ENCODE measurements at regions not wholly inside any gene's neighbourhood (a gene's known extent, or its start where the extent isn't known, plus 50 kb on each side); places are given as distances from the start of the nearest gene placed in this dataset.
"Not testable (repeated sequence)": the region's sequence is repeated elsewhere in the genome, so short reads cannot be mapped to it uniquely, and the experiment has no call there.

DNA sequence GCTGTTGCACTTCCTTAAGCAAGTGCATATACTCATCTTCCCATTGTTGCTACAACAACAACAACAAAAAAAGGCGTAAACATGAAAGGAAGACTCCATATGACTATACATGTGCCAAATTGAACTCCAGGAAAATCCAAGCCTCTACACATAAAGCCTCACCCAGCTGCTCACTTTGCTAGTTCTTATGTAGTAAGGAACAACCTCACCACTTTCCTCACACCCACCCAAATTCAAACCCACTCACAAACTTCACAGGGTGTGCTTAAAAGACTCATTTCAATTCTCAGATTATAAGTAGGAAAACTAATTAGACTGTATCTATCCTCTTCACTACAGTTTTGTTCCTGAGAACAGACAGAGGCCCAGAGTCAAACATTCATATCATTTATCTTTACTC, 671.1 kb upstream of the INTU start:
- no peak for DNase-seq

DNA sequence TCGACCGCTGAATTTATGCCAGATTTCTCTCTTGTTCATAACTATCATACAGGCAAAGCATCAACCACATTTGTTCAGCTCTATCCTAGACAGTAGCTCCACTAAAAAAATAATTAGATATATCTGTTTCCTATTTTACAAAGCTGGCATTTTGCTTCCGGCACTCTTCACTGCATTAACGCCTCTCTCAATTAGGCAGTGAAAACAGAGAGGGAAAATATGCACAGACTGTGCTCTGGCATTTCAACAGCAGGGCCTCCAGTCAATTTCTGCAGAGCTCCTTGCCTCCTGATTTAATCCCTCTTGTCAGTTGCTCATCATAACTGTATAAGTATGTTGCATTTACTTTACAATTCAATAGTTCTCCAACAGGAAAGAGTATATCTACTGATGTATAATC, 666.9 kb upstream of the INTU start:
- DNase-seq = no peak

DNA sequence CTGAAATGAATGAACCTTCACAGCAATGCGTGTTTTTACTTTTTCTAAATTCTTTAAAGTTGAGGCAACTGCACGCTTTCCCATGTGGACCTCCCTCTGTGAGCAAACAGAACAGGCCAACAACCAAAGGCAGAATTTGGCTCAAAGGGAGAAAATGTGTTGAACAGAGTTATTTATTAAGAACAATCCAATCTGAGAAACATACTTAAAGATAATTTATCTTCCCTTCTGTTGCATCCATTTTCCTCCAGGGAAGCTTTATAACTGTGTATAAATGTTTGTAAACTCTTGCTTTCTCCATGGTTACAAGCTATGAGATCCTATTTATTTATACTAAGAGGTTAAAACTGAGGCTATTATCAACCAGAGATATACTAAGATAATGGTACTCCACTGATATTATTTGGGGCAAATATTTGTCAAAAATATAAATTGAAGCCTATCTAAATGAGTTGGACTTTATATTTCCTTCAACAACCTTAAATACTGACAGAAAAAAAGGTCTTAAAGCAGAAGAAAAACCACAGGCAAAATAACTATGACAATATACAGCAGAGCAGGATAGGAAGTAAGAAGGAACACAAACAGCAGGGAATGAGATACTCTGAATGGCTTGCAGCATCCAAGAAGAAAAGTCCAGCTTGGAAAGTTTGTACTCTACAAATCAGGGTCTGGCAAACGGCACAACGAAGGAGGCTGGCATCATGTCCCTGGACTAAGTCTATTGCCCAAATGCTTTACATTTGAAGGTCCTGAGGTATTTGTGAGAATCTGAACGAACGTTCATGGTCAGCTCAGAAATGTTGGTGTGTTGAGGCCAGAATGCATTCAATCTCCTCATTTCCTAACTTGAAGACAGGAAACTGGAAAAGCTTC, 663.2 kb upstream of the INTU start:
- no peak for DNase-seq

DNA sequence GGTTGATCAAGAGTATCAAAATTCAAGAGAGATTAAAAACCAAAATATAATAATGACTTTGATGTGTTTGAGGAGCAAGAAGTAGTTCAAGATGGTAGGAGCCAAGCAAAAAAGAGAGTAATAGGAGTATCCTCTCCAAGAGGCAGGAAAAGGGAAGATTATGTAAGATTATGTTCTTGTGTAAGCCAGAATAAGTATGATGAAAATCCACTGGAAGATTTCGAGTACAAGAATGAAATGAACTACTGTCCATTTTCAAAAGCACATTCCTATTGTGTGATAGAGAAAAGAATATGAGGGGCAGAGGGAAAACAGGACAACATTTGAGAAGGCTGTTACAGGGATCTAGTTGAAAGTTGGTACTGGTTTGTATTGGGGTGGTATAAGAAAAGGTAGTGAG, 659.6 kb upstream of the INTU start:
- DNase-seq = no peak

DNA sequence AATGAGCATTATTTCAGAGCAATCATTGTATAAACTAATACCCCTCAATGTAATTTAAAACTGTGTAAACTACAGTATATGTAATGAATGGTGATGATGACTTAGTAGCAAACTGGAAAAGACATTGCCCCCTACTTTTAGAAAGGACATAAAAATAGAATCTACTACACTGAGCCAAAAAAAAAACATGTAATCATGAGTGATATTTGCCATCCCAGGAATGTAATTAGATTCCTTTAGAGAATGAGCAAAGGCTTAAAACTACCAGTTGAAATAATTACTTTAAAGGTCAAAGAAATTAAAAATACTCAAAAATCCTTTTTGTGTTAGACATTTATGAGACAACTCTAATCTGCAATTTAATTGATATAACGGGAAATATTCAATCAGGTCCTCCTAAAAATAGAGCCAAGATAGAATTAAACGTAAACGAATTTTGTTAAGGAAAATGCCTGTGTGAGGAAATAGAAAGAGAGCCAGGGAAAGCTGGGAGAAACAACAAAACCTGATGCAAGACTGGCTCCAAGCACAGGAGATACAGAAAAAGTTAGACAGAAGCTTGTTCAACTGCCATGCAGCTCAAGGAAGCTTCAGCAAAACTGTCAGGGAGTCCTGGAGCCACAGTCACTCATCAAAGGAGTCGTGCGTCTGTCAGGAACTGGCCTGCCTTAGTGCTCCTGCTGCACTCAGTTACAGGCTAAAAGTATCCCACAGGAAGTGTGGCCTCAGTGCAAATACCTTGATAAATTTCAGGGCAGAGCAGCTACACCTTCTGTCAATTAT, 655.7 kb upstream of the INTU start:
- no peak for DNase-seq

DNA sequence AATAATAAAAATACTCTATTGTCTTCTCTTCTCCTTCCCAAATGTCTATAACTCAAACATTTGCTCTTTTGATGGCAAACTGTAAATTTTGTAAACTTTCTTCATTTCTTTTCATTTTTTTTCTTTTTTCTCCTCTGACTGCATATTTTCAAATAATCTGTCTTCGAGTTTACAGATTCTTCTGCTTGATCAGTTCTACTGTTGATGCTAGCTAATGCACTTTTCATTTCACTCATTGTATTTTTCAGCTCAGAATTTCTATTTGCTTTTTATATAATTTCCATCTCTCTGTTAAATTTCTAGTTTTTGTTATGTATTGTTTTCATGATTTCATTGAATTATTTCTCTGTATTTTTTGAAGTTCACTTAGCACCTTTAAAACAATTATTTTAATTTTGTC, 646.8 kb upstream of the INTU start:
- no peak for DNase-seq

DNA sequence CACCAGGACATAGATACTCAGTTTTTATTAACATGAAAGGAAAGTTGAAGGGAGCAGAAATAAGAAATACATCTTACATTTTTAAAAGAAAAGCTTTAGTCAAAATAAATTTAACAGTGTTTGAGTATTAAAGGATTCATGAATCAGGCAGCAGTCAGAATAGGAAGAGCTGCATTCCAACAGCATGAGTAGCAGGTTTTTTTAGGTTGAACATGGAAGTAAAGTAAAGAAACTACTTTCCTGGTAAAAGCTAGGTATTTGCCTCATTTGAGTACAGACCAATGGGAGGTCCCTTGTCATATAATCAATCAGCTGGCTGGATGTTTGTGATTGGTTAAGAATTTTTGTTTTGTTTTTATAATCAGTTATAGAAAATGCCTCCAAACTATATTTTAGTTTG, 645.9 kb upstream of the INTU start:
- DNase-seq = no peak

DNA sequence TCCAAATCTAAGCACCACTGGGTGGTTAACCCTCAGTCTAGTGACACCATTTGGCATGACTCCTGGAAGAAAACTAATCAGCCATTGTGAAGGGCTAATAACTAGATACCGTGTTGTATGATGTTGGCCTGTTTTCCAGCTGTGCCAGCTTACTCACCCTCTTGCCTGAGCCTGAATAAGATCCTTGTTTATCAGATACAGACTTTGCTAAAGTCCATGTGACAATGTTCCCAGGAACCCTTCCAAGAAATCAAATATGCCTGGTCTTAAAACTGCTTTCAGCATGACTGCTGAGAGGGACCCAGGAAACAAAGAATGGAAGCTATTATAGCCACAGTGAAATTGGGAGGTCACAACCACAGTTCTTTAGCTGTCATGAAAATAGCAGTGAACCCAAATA, 640.8 kb upstream of the INTU start:
- DNase-seq = no peak

DNA sequence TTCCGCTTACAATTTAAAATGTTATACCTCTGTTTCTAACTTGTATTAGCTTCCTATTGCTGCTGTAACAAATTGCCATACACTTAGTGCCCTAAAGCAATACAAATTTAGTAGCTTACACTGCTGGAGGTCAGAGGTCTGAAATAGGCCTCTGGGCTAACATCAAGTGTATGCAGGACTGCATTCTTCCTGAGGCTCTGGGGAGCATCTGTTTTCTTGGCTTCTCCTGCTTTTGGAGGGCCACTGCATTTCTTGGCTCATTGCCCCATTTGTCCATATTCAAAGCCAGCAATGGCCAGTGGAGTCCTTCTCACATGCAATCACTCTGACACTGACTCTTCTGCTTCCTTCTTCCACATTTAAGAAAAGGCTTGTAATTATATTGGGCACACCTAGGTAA, 639.8 kb upstream of the INTU start:
- no peak for DNase-seq

DNA sequence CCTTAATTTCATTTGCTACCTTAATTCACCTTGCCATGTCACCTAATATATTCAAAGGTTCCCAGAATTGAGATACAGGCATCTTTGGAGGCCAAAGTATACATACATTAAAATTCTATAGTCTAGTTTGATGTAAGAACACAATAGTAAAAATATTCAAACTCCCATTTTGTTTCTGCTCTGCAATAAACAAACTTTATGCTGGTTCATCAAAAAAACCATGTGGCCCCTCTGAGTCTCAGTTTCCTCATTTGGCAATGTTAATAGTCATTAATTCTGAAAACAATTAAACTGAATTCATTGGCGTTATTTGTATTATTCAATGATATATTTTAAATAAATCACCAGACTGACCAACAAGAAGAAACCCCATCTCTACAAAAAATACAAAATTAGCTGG, 639.4 kb upstream of the INTU start:
- DNase-seq = no peak

DNA sequence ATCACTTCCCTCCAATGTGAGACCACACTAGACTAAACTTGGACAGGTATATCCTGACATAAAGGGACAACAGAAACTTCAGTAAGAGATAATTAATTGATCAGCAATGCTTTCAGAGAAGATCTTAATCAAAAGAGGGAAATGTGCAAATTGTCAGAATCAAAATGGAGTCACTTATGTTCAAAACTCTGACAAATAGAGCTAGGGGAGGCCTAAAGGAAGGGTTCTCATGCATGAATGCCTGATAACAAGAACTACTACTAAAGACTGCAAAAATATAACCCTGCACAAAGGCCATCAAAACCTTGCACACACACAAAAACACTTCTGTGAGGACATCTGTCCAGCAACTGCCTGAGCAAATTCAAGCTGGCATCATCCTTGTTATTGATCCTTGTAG, 637.5 kb upstream of the INTU start:
- DNase-seq = no peak

DNA sequence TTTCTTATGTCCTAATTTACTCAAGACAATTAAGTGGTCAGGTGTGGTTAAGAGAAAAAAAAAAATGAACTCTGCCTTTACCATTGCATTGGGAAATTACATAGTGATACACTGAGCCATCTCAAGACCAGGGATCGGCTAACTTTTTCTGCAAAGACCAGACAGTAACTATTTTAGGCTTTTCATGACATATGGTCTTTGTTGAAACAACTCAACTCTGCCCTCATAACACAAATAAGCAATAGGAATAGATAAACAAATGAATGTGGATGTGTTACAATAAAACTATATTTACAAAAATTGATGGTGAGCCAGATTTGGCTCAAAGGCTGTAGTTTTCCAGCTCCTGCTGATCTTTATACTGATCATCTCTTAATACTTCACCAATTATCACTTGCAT, 632.6 kb upstream of the INTU start:
- DNase-seq = no peak

DNA sequence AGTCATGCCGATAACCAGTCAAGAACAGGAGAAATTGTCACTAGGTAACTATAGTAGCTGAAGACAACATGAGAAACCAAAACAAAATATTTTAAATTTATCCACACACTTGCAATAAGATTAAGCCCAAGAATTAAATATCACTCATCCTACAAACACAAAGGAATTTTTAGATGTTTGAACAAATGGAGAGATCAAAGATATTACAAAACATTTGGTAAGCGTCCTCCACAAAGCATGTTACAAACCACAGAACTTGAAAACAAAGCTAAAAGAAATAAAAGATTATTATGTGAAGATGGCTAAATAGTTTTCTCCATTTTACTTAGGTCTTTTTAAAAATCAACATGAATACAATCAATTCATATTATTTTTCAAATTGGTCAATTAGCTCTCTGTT, 631.9 kb upstream of the INTU start:
- DNase-seq = no peak

DNA sequence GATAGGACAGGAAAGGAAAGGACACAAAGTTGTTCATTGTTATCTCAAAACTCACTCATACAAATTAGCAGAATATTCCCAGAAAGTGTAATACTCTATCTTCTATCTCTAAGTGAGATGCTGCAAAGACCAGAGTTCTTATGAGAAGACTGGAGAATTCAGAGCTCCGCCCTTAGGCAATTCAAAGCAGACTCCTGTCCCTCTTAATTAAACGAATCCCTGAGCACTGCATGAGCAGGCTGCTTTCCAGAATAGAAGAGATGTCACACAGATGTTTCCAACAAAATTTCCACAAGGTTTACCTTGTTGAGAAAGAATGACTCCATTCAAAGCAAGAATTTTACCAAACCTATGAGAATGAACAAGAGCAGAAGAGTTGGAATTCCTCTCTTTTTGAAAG, 630.8 kb upstream of the INTU start:
- no peak for DNase-seq

DNA sequence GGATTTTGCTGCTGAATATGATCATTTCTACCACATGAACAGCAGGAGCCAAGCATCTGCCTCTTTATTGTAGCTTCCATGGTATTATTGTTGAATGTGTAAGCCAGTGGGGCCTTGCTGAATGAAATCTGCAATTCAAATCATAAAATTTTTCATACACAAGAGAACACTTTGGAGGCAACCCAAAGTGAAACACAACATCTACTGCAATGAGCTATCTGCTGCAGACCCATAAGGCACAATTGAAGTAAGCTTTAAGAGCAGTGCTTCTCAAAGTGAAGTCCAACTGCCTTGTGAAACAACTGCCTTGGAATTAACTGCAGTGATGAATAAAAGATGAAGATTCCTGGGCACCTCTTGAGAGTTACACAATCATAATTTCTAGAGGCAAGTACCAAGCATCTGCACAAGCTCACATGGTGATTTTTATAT, 626.3 kb upstream of the INTU start:
- DNase-seq = no peak

DNA sequence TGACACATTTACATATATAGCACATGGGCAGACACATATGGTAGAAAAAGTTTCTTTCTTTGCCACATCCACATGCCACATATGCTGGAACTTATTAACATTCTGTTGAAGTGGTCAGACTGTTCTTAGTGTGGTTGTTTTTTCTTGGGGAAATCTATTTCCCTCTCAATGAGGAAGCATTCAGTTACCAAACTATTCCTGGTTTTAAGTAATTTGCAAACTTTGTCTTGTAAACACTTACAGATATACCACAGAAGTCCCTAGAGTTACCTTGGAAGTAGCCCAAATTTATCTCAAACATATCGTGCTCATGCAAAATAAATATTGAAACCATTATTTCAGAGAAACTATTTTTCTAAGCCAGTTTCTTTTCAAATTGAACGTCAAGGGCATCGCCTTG, 625.5 kb upstream of the INTU start:
- no peak for DNase-seq

DNA sequence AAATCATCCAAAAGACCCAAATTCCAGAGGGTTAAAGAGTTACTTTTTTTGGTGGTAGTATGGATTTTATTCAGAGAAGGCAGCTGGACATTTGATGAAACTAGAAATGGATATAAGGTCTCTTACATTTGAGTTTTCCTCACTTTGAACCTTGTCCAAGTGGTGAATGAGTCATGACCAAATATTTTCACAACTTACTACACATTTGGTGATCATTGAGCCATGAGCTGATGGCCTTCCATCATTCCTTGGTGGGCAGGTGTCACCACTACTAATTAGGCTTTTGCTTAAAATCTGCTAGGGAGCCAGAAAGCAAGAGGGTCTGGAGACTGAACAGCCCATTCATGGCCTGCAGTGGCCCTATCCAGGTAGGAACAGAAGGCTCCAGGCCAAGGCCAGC, 620.2 kb upstream of the INTU start:
- DNase-seq = no peak

DNA sequence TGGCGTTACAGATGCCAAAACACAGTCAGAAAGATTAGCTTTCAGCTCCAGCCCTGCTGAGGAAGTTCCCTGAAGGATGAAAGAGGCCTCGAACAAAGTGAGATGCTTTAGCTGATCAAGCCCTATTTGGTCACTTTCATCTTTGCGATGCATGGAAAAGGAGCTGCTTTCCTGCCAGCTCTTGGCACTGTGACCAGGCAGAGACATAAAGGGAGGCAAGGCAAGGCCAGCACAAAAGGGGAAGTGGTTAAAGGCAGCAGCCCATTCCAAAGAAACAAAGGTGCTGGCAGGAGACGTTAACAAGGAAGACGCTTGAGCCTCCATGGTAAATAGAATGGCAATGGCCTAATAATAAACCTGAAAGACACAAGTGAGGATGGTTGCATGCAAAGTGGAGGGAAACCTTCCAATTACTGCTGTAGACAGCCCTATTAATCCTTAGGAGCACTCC, 617.1 kb upstream of the INTU start:
- no peak for DNase-seq

DNA sequence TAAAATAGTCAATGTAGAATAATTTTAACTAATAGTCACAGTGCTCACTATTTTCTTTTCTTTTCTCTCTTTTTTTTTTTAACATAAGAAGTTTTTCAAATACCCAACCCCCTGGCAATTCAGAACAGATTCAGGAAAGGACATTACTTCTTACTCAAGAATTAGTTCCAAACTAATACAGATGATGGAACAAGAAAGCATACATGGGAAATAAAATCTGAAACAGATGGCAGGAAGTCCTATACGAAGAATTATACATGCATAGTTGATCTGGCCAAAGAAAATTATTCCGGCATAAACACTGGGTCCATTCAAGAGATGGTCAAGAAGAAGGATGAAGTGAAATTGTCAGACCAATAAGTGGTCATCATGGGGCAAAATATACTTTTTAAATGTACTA, 614.4 kb upstream of the INTU start:
- no peak for DNase-seq

DNA sequence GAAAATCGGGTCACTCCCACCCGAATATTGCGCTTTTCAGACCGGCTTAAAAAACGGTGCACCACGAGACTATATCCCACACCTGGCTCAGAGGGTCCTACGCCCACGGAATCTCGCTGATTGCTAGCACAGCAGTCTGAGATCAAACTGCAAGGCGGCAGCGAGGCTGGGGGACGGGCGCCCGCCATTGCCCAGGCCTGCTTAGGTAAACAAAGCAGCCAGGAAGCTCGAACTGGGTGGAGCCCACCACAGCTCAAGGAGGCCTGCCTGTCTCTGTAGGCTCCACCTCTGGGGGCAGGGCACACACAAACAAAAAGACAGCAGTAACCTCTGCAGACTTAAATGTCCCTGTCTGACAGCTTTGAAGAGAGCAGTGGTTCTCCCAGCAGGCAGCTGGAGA, 611.9 kb upstream of the INTU start:
- not testable (repeated sequence) for DNase-seq

DNA sequence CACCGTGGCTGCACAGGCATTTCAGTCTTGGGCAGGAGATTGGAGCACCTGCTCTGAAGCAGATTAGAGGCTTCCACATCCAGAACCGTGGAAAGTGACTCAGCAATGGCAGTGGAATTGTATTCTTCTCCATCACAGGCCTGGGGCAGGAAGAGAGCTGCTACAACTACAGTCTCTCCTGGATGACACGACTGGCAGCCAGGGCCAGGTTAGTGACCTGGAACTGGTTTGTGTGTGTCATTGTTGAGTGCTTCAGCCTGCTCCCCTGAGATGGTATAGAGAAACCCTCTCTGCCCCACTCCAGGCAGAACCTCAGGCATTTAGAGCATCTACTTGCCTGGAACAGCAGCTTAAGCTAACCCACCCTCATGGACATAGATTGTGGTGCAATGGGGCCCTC, 596.5 kb upstream of the INTU start:
- DNase-seq = no peak

DNA sequence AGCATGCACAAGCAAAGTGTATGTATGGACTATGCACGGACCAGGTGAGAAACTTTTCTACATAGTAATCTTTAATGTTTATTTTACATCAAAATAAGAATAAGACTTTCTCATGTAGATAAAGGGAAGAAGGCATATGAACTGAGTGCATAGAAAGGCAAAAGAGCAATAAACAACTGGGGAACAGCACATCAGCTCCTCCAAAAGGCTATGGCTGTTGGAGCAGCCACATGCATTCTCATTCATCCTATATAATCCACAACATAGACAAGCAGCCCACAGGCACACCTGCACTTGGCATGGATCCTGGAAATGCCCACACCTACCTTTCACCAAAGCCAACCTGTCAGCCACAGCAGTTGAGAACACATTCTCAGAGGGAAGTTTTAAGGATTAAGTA, 586.9 kb upstream of the INTU start:
- DNase-seq = no peak

DNA sequence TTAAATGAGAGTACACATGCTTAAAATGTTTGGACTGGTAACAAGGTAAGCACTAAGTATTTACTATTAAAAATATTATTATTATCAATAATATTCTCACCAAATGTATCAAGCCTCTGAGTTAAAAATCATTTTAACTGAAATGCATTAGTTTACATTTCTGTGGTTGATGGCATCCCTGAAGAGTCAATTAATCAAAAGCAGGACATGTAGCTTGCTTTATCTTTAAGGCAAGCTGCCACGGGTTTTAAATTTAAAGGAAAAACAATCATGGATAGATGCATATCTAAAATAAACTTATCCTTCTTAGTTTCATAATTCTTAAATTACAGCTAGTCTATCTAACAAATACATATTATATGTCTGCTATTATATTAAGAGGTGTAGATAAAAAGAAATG, 584.8 kb upstream of the INTU start:
- DNase-seq = no peak

DNA sequence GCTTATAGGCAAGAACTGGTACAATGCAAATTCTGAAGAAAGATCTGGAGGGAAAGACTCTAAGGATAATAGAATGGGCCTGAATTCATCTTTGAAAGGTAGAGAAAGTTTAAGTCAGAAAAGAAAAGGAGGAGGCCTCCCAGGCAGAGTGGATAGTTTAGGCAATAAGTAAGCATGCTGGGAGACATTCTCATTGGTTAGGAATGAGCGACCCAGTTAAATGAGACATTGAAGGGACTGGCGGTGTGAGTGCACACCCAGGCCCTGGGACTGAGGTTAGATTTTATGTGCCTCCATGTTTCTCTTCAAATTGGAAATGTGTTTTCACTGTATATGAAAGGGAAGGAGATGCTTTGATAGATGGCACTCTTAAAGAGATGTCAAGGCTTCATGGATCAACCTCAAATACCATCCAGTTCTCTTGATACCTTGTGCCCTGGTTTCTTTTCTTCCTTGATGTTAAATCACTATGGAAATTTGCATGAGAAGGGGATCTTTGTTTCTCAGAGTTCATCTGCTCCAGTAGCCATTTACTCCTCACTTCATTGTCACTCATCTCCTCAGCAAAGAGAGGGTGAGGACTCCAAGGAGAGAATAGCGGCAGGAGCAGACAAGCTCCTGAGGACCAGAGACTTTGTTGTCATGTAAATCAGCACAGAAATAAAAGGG, 584.2 kb upstream of the INTU start:
- DNase-seq = no peak

Measured in stimulated activated CD4-positive, alpha-beta T cell treated with anti-CD3 and anti-CD28 coated beads, Interleukin-2, amount 100 ng/mL, for 48 hours (primary cell).